ENCODE measurements at regions not wholly inside any gene's neighbourhood (a gene's known extent, or its start where the extent isn't known, plus 50 kb on each side); places are given as distances from the start of the nearest gene placed in this dataset.

- TF ChIP-seq EZH2 (IDR thresholded peaks at IDR 0.05; ENCODE audit: low read length, unreplicated experiment), result no peak
- no peak for TF ChIP-seq EZH2phosphoT487 (IDR thresholded peaks at IDR 0.05; ENCODE audit: borderline replicate concordance, low read length)
- no peak for TF ChIP-seq CTCF (conservative IDR thresholded peaks at IDR 0.05; ENCODE audit: low read depth, low read length)
- no peaks in the 10 kb centered on the region for H3F3A ChIP-seq (ENCODE audit: low read length, unreplicated experiment)
Observed at GRCh38 chr7:24427048-24427447, 143.1 kb downstream of the NPY start.

GRCh38 chr7:24428676-24429075, 144.6 kb upstream of the PALS2 start:
- Histone ChIP-seq H3K9me3 (ENCODE audit: low read length) (no peaks in the 10 kb centered on the region), H3K4me3 (ENCODE audit: low read length) (no peak overlapping the region), H3K27ac (ENCODE audit: low read length) (no peak overlapping the region), H3F3A (ENCODE audit: low read length, unreplicated experiment) (no peaks in the 10 kb centered on the region), H3K79me2 (ENCODE audit: low read length) (no peaks in the 10 kb centered on the region), H3K4me2 (ENCODE audit: low read length) (no peak overlapping the region), H3K4me1 (ENCODE audit: insufficient read depth, low read length) (no peaks in the 10 kb centered on the region), H4K20me1 (ENCODE audit: low read length) (no peaks in the 10 kb centered on the region), H2AFZ (ENCODE audit: low read length) (no peak overlapping the region), H3K9me2 (replicated peaks; ENCODE audit: low read length) (no peaks in the 10 kb centered on the region), H3K36me3 (ENCODE audit: low read depth, low read length) (no peaks in the 10 kb centered on the region), H3K27me3 (ENCODE audit: low read length) (peaks cover 11% of the 10 kb centered on the region; the same call in 1 of the 2 replicates), H3K9ac (ENCODE audit: low read length) (no peak overlapping the region)
- DNase-seq (no peak), ATAC-seq (no peak)
- TF ChIP-seq CTCF (conservative IDR thresholded peaks at IDR 0.05; ENCODE audit: low read depth, low read length), result no peak
- no peak for TF ChIP-seq EZH2 (IDR thresholded peaks at IDR 0.05; ENCODE audit: low read length, unreplicated experiment)
- TF ChIP-seq EZH2phosphoT487 (IDR thresholded peaks at IDR 0.05; ENCODE audit: borderline replicate concordance, low read length), result no peak
- intact Hi-C loops (cut with micrococcal nuclease), result no loop called here
- BruUV-seq (replicated peaks), result no TSS peak
- POLR2A ChIA-PET (ENCODE audit: unreplicated experiment), result no interaction called here
- CTCF ChIA-PET, result no interaction called here

More at GRCh38 chr7:24427048-24427447, 143.1 kb downstream of the NPY start:
- intact Hi-C loops (cut with micrococcal nuclease), result no loop called here
- ChIA-PET POLR2A (ENCODE audit: unreplicated experiment) (no interaction called here), CTCF (no interaction called here)
- Histone ChIP-seq H3K79me2 (ENCODE audit: low read length) (no peaks in the 10 kb centered on the region), H3K27me3 (ENCODE audit: low read length) (peaks cover 7% of the 10 kb centered on the region; the same call in 1 of the 2 replicates), H3K36me3 (ENCODE audit: low read depth, low read length) (no peaks in the 10 kb centered on the region), H3K9me2 (replicated peaks; ENCODE audit: low read length) (no peaks in the 10 kb centered on the region), H3K27ac (ENCODE audit: low read length) (no peak overlapping the region), H3K4me1 (ENCODE audit: insufficient read depth, low read length) (no peaks in the 10 kb centered on the region), H3K4me3 (ENCODE audit: low read length) (no peak overlapping the region), H4K20me1 (ENCODE audit: low read length) (no peaks in the 10 kb centered on the region), H3K4me2 (ENCODE audit: low read length) (no peak overlapping the region), H3K9me3 (ENCODE audit: low read length) (no peaks in the 10 kb centered on the region), H2AFZ (ENCODE audit: low read length) (no peak overlapping the region), H3K9ac (ENCODE audit: low read length) (no peak overlapping the region)
- ATAC-seq (no peak), DNase-seq (no peak)
- BruUV-seq (replicated peaks), result no TSS peak

GRCh38 chr7:24432677-24433076, 140.6 kb upstream of the PALS2 start:
- H3K27me3 ChIP-seq (ENCODE audit: low read length), result peaks cover 19% of the 10 kb centered on the region; the same call in 1 of the 2 replicates
- ATAC-seq (no peak), DNase-seq (no peak)
- no peak overlapping the region for H2AFZ ChIP-seq (ENCODE audit: low read length)
- POLR2A ChIA-PET (ENCODE audit: unreplicated experiment), result no interaction called here
- H3K9ac ChIP-seq (ENCODE audit: low read length), result no peak overlapping the region
- H3K27ac ChIP-seq (ENCODE audit: low read length), result no peak overlapping the region
- no peaks in the 10 kb centered on the region for H4K20me1 ChIP-seq (ENCODE audit: low read length)
- TF ChIP-seq EZH2phosphoT487 (IDR thresholded peaks at IDR 0.05; ENCODE audit: borderline replicate concordance, low read length) (no peak), EZH2 (IDR thresholded peaks at IDR 0.05; ENCODE audit: low read length, unreplicated experiment) (no peak), CTCF (conservative IDR thresholded peaks at IDR 0.05; ENCODE audit: low read depth, low read length) (no peak)
- H3K9me3 ChIP-seq (ENCODE audit: low read length), result no peaks in the 10 kb centered on the region
- no peak overlapping the region for H3K4me3 ChIP-seq (ENCODE audit: low read length)
- no peaks in the 10 kb centered on the region for H3K9me2 ChIP-seq (replicated peaks; ENCODE audit: low read length)
- H3K79me2 ChIP-seq (ENCODE audit: low read length), result no peaks in the 10 kb centered on the region
- H3F3A ChIP-seq (ENCODE audit: low read length, unreplicated experiment), result no peaks in the 10 kb centered on the region
- BruUV-seq (replicated peaks), result no TSS peak
- CTCF ChIA-PET, result no interaction called here
- no peaks in the 10 kb centered on the region for H3K4me1 ChIP-seq (ENCODE audit: insufficient read depth, low read length)
- intact Hi-C loops (cut with micrococcal nuclease), result no loop called here
- H3K36me3 ChIP-seq (ENCODE audit: low read depth, low read length), result no peaks in the 10 kb centered on the region
- H3K4me2 ChIP-seq (ENCODE audit: low read length), result no peak overlapping the region

All from PC-3 (cell line).